ENCODE measurements at regions not wholly inside any gene's neighbourhood (a gene's known extent, or its start where the extent isn't known, plus 50 kb on each side); places are given as distances from the start of the nearest gene placed in this dataset.

- TF ChIP-seq CTCF (IDR thresholded peaks at IDR 0.05) = no peak
- Histone ChIP-seq H3K9me3 (no peaks in the 10 kb centered on the region), H3K4me1 (no peaks in the 10 kb centered on the region), H3K27ac (no peak overlapping the region), H3K4me3 (no peak overlapping the region), H3K36me3 (no peaks in the 10 kb centered on the region), H3K27me3 (no peaks in the 10 kb centered on the region)
- intact Hi-C loops (cut with DNase I; ENCODE audit: low total_unique reads) = no loop called here
- DNase-seq = no peak
These were observed 633.1 kb upstream of the BOD1L1 start for GRCh38 chr4:14260591-14260990.

DNA sequence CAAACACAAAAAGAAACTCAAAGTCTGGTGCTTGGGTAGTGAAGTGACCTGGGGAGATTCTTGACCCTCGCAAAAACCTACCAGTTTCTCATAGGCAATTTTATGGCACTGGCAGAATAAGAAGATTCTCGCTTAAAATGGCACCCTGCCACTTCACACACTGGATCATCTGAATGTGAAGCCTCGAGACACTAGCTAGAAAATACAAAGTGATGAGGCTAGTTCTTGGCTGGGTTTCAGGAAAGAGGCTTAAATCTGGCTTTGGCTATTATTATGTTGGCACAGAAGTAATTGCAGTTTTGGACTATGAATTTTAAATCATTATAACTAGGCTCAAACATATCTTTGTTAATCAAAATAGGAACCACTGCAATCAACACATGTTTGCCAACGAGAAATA is 634.7 kb upstream of the BOD1L1 start:
- Histone ChIP-seq H3K27ac (no peak overlapping the region), H3K27me3 (no peaks in the 10 kb centered on the region), H3K36me3 (no peaks in the 10 kb centered on the region), H3K4me3 (no peak overlapping the region), H3K9me3 (no peaks in the 10 kb centered on the region), H3K4me1 (no peaks in the 10 kb centered on the region)
- intact Hi-C loops (cut with DNase I; ENCODE audit: low total_unique reads) = no loop called here
- no peak for TF ChIP-seq CTCF (IDR thresholded peaks at IDR 0.05)
- no peak for DNase-seq

- DNase-seq = no peak
- H3K4me1 ChIP-seq = no peaks in the 10 kb centered on the region
- intact Hi-C loops (cut with DNase I; ENCODE audit: low total_unique reads) = no loop called here
- H3K36me3 ChIP-seq = no peaks in the 10 kb centered on the region
- no peaks in the 10 kb centered on the region for H3K27me3 ChIP-seq
- TF ChIP-seq CTCF (IDR thresholded peaks at IDR 0.05) = no peak
- no peaks in the 10 kb centered on the region for H3K9me3 ChIP-seq
- H3K27ac ChIP-seq = no peak overlapping the region
- no peak overlapping the region for H3K4me3 ChIP-seq
These were observed 636.9 kb upstream of the BOD1L1 start for GRCh38 chr4:14264437-14264836.

DNA sequence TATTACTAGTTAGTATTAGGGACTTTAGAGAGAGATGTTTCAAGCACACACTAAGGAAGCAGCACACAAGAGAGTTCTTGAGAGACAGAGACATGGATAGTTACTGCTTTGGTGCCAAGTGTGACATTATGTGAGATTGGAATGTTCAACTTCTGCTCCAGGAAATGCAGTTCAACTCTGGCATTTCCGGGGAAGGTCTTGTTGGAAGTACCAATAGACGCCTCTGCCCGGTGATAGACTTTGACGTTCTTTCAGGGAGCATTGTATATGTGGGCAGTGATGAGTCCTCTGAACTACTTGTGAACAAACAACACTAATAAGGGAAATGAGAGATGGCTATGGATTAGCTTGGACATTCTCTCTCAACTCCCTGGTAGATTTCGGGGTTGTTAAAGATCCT is 638.1 kb upstream of the BOD1L1 start:
- H3K36me3 ChIP-seq = no peaks in the 10 kb centered on the region
- H3K9me3 ChIP-seq = no peaks in the 10 kb centered on the region
- no peak overlapping the region for H3K4me3 ChIP-seq
- intact Hi-C loops (cut with DNase I; ENCODE audit: low total_unique reads) = no loop called here
- no peak overlapping the region for H3K27ac ChIP-seq
- TF ChIP-seq CTCF (IDR thresholded peaks at IDR 0.05) = no peak
- no peak for DNase-seq
- H3K27me3 ChIP-seq = no peaks in the 10 kb centered on the region
- H3K4me1 ChIP-seq = no peaks in the 10 kb centered on the region

DNA sequence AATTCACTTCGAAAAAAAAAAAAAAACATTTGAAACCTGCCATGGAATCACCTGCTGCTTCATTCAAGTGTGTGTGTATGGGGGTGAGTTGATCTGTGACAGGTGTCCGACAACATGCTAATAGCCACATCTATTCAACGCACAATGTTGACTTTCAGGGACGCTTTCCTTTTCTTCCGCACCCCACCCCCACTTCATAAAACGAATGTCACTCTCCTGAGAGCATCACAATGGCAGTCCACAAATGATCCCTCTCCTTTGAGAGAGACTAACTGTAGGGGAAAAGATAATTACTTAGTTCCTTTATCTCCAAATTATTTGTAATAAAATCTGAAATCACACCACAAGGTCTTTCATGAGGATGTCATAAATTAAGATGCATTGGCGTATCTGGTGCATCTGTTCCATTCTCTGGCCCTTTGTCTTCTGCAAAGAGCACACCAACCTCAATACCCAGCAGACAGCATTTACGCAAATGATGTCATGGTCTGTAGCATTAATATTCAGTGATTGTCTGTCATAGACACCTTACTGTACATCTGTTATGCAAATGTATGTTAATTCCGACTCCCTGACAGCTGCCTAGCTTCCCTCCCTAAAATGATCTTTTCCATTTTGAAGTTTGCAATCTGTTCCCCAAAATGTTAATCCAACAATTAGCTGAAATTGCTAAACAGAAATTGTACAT is 640.0 kb upstream of the BOD1L1 start:
- no peak overlapping the region for H3K27ac ChIP-seq

More for the DNA sequence above, 640.0 kb upstream of the BOD1L1 start:
- Histone ChIP-seq H3K27me3 (no peaks in the 10 kb centered on the region), H3K4me3 (no peak overlapping the region), H3K4me1 (no peaks in the 10 kb centered on the region), H3K9me3 (no peaks in the 10 kb centered on the region), H3K36me3 (no peaks in the 10 kb centered on the region)
- intact Hi-C loops (cut with DNase I; ENCODE audit: low total_unique reads) = no loop called here
- TF ChIP-seq CTCF (IDR thresholded peaks at IDR 0.05) = no peak
- no peak for DNase-seq

All from tibial artery (tissue), 4 donors.